H1 (cell line): ENCODE measurements at regions not wholly inside any gene's neighbourhood (a gene's known extent, or its start where the extent isn't known, plus 50 kb on each side); places are given as distances from the start of the nearest gene placed in this dataset.

Experiments
- CTCF ChIA-PET: fragments of 300-600 bp; sonication (Branson Sonifier 250); formaldehyde crosslinking; loops from one replicate; lab custom pipeline; 2021; ENCODE audit not compliant: partially characterized antibody; lab: Charles Lee
- POLR2A ChIA-PET: fragments of 300-600 bp; sonication (Branson Sonifier 250); formaldehyde crosslinking; loops from one replicate; lab custom pipeline; 2021; ENCODE audit warnings: inconsistent platforms; ENCODE audit not compliant: partially characterized antibody; lab: Charles Lee
- DNase-seq, 2 experiments: peaks; one replicate each; pipeline versions ENCODE4 v3.0.0 to v3.0.0-alpha.2; 2010 to 2022; ENCODE audit warnings: low spot score in 2 of 2, low read depth in 1 of 2, mixed read lengths in 1 of 2
- FAIRE-seq: peaks from 2 replicates; lab custom pipeline; 2011; peaks lifted over from hg19 to GRCh38; lab: Jason Lieb, UNC
- H2AFZ ChIP-seq: 2 replicates; pipeline ENCODE4 v1.8.1; 2012; ENCODE audit warnings: low read length, inconsistent platforms
- H2AK5ac ChIP-seq: 2 replicates; pipeline ENCODE4 v1.6.1; 2013; ENCODE audit warnings: low read depth, low read length
- H2BK120ac ChIP-seq: replicated peaks from 2 replicates; pipeline ENCODE3; 2013; ENCODE audit warnings: low read depth, low read length, inconsistent platforms
- H2BK12ac ChIP-seq: 2 replicates; pipeline ENCODE4 v1.6.1; 2013; ENCODE audit warnings: low read depth, low read length
- H2BK15ac ChIP-seq: 2 replicates; pipeline ENCODE4 v1.6.1; 2013; ENCODE audit warnings: low read length
- H2BK20ac ChIP-seq: 2 replicates; pipeline ENCODE4 v1.6.1; 2013; ENCODE audit warnings: low read length
- H2BK5ac ChIP-seq: 2 replicates; pipeline ENCODE4 v1.6.1; 2013; ENCODE audit warnings: low read depth, low read length
- H3K14ac ChIP-seq: 2 replicates; pipeline ENCODE4 v1.6.1; 2013; ENCODE audit warnings: inconsistent platforms; ENCODE audit not compliant: insufficient read length
- H3K18ac ChIP-seq: 2 replicates; pipeline ENCODE4 v1.6.1; 2013; ENCODE audit warnings: low read length; ENCODE audit errors: extremely low read depth
- H3K23ac ChIP-seq: 2 replicates; pipeline ENCODE4 v1.6.1; 2013; ENCODE audit warnings: inconsistent platforms; ENCODE audit not compliant: insufficient read length
- H3K23me2 ChIP-seq: 2 replicates; pipeline ENCODE4 v1.6.1; 2013; ENCODE audit warnings: low read depth, low read length
- H3K27ac ChIP-seq: 2 replicates; pipeline ENCODE4 v1.6.1; 2011; ENCODE audit warnings: low read depth, low read length, inconsistent platforms
- H3K27me3 ChIP-seq, 4 experiments: replicated peaks in 1 of 4; 1 replicate in 1 of 4; 2 replicates in 3 of 4; pipeline versions ENCODE4 v1.6.1 to v1.8.1; 2011 to 2013; ENCODE audit warnings: low read length in 3 of 4, mild to moderate bottlenecking in 3 of 4, inconsistent platforms in 2 of 4, mixed read lengths in 2 of 4, moderate library complexity in 1 of 4; ENCODE audit not compliant: control insufficient read depth in 3 of 4, insufficient read depth in 3 of 4; ENCODE audit errors: extremely low read depth in 1 of 4
- H3K36me3 ChIP-seq, 4 experiments: 2 replicates each; pipeline versions ENCODE4 v1.6.1 to v1.8.1; 2011 to 2013; ENCODE audit warnings: mild to moderate bottlenecking in 4 of 4, low read length in 3 of 4, moderate library complexity in 2 of 4, control low read depth in 1 of 4, inconsistent platforms in 1 of 4; ENCODE audit not compliant: insufficient read depth in 4 of 4, control insufficient read depth in 2 of 4
- H3K4ac ChIP-seq: replicated peaks from 2 replicates; pipeline ENCODE3; 2013; ENCODE audit warnings: low read length, low read depth, mixed read lengths, inconsistent platforms; ENCODE audit not compliant: insufficient read length
- H3K4me1 ChIP-seq, 4 experiments: replicated peaks in 1 of 4; 1 replicate in 1 of 4; 2 replicates in 3 of 4; pipeline versions ENCODE4 v1.6.1 to v1.8.1; 2011 to 2013; ENCODE audit warnings: low read length in 3 of 4, inconsistent platforms in 2 of 4, mixed read lengths in 1 of 4; ENCODE audit not compliant: insufficient read depth in 4 of 4, control insufficient read depth in 3 of 4
- H3K4me2 ChIP-seq, 2 experiments: 2 replicates each; pipeline versions ENCODE4 v1.6.1 to v1.8.1; 2011 to 2013; ENCODE audit warnings: low read depth in 2 of 2, low read length in 2 of 2, control low read depth in 1 of 2, inconsistent platforms in 1 of 2, mild to moderate bottlenecking in 1 of 2; ENCODE audit not compliant: insufficient read depth in 1 of 2
- H3K4me3 ChIP-seq, 4 experiments: fragments of 200-600, 300-600 bp in 1 of 4; sonication (generic), shearing (Covaris generic), sonication (Bioruptor Twin) in 1 of 4; 2 replicates each; pipeline versions ENCODE4 v1.5.1 to v1.8.1; 2011 to 2016; ENCODE audit warnings: low read length in 4 of 4, low read depth in 3 of 4, control low read depth in 2 of 4, inconsistent platforms in 2 of 4, mild to moderate bottlenecking in 2 of 4, mixed read lengths in 1 of 4, moderate library complexity in 1 of 4; ENCODE audit not compliant: insufficient read depth in 2 of 4; ENCODE audit errors: extremely low read depth in 1 of 4
- H3K56ac ChIP-seq: replicated peaks from 2 replicates; pipeline ENCODE3; 2013; ENCODE audit warnings: low read depth, mild to moderate bottlenecking, mixed read lengths, low read length, inconsistent platforms; ENCODE audit not compliant: insufficient read length
- H3K79me1 ChIP-seq: 2 replicates; pipeline ENCODE4 v1.6.1; 2013; ENCODE audit warnings: low read depth, low read length, control low read depth
- H3K79me2 ChIP-seq, 2 experiments: 2 replicates each; pipeline versions ENCODE4 v1.6.1 to v1.8.1; 2012 to 2013; ENCODE audit warnings: low read length in 2 of 2, mild to moderate bottlenecking in 2 of 2, inconsistent platforms in 1 of 2; ENCODE audit not compliant: insufficient read depth in 2 of 2, control insufficient read depth in 1 of 2
- H3K9ac ChIP-seq, 4 experiments: replicated peaks in 1 of 4; 1 replicate in 1 of 4; 2 replicates in 3 of 4; pipeline versions ENCODE4 v1.6.1 to v1.8.1; 2011 to 2013; ENCODE audit warnings: low read depth in 3 of 4, low read length in 3 of 4, control low read depth in 2 of 4, mild to moderate bottlenecking in 2 of 4, moderate library complexity in 2 of 4, inconsistent platforms in 1 of 4; ENCODE audit errors: extremely low read depth in 1 of 4
- H3K9me3 ChIP-seq, 2 experiments: 2 replicates each; pipeline versions ENCODE4 v1.6.1 to v1.8.1; 2012 to 2013; ENCODE audit warnings: mild to moderate bottlenecking in 2 of 2, moderate library complexity in 2 of 2, control low read depth in 1 of 2, inconsistent platforms in 1 of 2, low read depth in 1 of 2, low read length in 1 of 2, mixed read lengths in 1 of 2; ENCODE audit not compliant: insufficient read depth in 2 of 2
- H4K20me1 ChIP-seq, 2 experiments: replicated peaks in 1 of 2; 2 replicates each; pipeline versions ENCODE3 to v1.8.1; 2011 to 2013; ENCODE audit warnings: inconsistent platforms in 2 of 2, low read length in 2 of 2, mild to moderate bottlenecking in 1 of 2; ENCODE audit not compliant: insufficient read depth in 2 of 2, control insufficient read depth in 1 of 2
- H4K5ac ChIP-seq: 2 replicates; pipeline ENCODE4 v1.6.1; 2013; ENCODE audit warnings: low read length, low read depth, mixed read lengths, inconsistent platforms; ENCODE audit not compliant: insufficient read length
- H4K8ac ChIP-seq: 2 replicates; pipeline ENCODE4 v1.8.0; 2013; ENCODE audit warnings: mild to moderate bottlenecking, moderate library complexity, low read length, inconsistent platforms; ENCODE audit not compliant: insufficient read depth; ENCODE audit errors: extremely low read depth
- H4K91ac ChIP-seq: replicated peaks from 2 replicates; pipeline ENCODE3; 2013; ENCODE audit warnings: low read length, mixed read lengths, inconsistent platforms; ENCODE audit not compliant: insufficient read length
- CBX8 ChIP-seq: fragments of 300-800, 300-1000 bp; sonication (generic); IDR thresholded peaks from 2 replicates; pipeline ENCODE4 v1.7.1; 2016; ENCODE audit warnings: low read depth, low read length, borderline replicate concordance
- CEBPB ChIP-seq: IDR thresholded peaks from 2 replicates; pipeline ENCODE4 v1.6.1; 2012; ENCODE audit warnings: low read depth, low read length
- EZH2 ChIP-seq: fragments of 200-600 bp; sonication (generic); IDR thresholded peaks from 2 replicates; pipeline ENCODE4 v1.7.1; 2012; ENCODE audit warnings: low read depth, mild to moderate bottlenecking, moderate library complexity, low read length, inconsistent platforms; ENCODE audit not compliant: severe bottlenecking
- HDAC2 ChIP-seq, 2 experiments: fragments of 300-600 bp in 1 of 2; sonication (generic) in 1 of 2; IDR thresholded peaks; 2 replicates each; pipeline ENCODE4 v1.6.1; 2011 to 2012; ENCODE audit warnings: low read depth in 2 of 2, low read length in 2 of 2, mild to moderate bottlenecking in 2 of 2, moderate library complexity in 2 of 2, borderline replicate concordance in 1 of 2, inconsistent platforms in 1 of 2
- HDAC6 ChIP-seq: IDR thresholded peaks from one replicate; pipeline ENCODE4 v1.7.1; 2012; ENCODE audit warnings: low read depth, mild to moderate bottlenecking, inconsistent platforms, low read length, moderate library complexity
- POLR2A ChIP-seq, 2 experiments: IDR thresholded peaks; 1 replicate in 1 of 2; 2 replicates in 1 of 2; pipeline ENCODE4 v1.6.1; 2011; ENCODE audit warnings: low read depth in 2 of 2, low read length in 2 of 2, mild to moderate bottlenecking in 2 of 2; ENCODE audit errors: control extremely low read depth in 1 of 2
- RFX5 ChIP-seq: IDR thresholded peaks from 2 replicates; pipeline ENCODE4 v1.6.1; 2011; ENCODE audit warnings: low read depth, low read length, improper control_type of control experiment, borderline replicate concordance
- RNF2 ChIP-seq: fragments of 200-900, 300-1000 bp; sonication (generic); IDR thresholded peaks from 2 replicates; pipeline ENCODE4 v1.7.1; 2016; ENCODE audit warnings: borderline replicate concordance, low read depth, mild to moderate bottlenecking, antibody characterized with exemption, low read length; ENCODE audit not compliant: poor library complexity, severe bottlenecking; ENCODE audit errors: missing control alignments
- WGBS, 2 experiments: shearing (Covaris generic) in 1 of 2; methylation state at CpG; one replicate each; pipeline versions ENCODE4 v1.1.6 to v1.1.7; 2013 to 2015; ENCODE audit warnings: low lambda C conversion rate in 2 of 2, mixed read lengths in 2 of 2, inconsistent platforms in 1 of 2, low coverage in 1 of 2, missing lambda C conversion rate in 1 of 2; ENCODE audit not compliant: insufficient replicate concordance in 2 of 2, insufficient coverage in 1 of 2, insufficient read length in 1 of 2; ENCODE audit errors: extremely low coverage in 1 of 2, missing lambda C conversion rate in 1 of 2; 5-methylcytosine and 5-hydroxymethylcytosine counted together

DNA sequence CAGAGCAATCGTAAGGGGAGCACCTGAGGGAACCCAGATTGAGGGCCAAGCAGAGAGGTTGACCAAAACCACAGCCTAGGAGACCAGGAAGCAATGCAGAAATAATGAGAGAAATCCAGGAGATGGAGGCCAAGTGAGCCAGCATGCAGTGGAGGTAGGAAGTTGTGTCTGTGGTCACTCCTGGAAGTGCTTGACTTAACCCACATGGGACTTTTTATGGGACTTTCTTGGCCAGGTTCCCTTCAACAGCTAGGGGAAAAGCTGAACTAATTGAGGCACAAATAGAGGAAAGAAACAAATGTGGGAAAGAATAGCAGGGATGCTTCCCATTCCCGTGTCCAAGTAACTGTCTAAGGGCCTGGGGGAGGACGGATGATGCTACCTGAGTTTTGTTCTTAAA, 293.2 kb upstream of the CLINT1 start:
- H3K79me2 ChIP-seq = no peaks in the 10 kb centered on the region
- CTCF ChIA-PET = interaction anchor here (1.5 kb wide), 1 partner anchor 10 kb away, joined by 3 read pairs; no protein-coding TSS in a partner anchor
- no peaks in the 10 kb centered on the region for H3K4me1 ChIP-seq
- H4K8ac ChIP-seq = no peak overlapping the region
- no peak overlapping the region for H3K23ac ChIP-seq
- peaks cover 2% of the 10 kb centered on the region; the same call in 1 of the 2 replicates for H3K23me2 ChIP-seq
- H3K36me3 ChIP-seq = no peaks in the 10 kb centered on the region
- 89% methylated on average over 3 of the region's 3 CpGs; no CpG with 5 or more reads in 1 of the 2 experiments for WGBS, 2 experiments
- FAIRE-seq (no peak), DNase-seq (no peak)
- no peak overlapping the region for H2BK15ac ChIP-seq
- H4K20me1 ChIP-seq = no peaks in the 10 kb centered on the region
- no peak overlapping the region for H2BK20ac ChIP-seq
- no peak overlapping the region for H2BK12ac ChIP-seq
- no peak overlapping the region for H3K9ac ChIP-seq
- TF ChIP-seq HDAC6 (no peak), EZH2 (no peak), POLR2A (IDR thresholded peaks at IDR 0.05; ENCODE audit: control extremely low read depth in 1 of 2, low read depth in 2 of 2, low read length in 2 of 2) (no peak), CEBPB (no peak), RFX5 (no peak), HDAC2 (IDR thresholded peaks at IDR 0.05; ENCODE audit: borderline replicate concordance in 1 of 2, low read depth in 2 of 2, low read length in 2 of 2) (no peak), RNF2 (no peak), CBX8 (no peak)
- H3K14ac ChIP-seq = no peak overlapping the region
- H2AK5ac ChIP-seq = no peak overlapping the region
- H3K18ac ChIP-seq = no peak overlapping the region
- H3K27ac ChIP-seq = no peak overlapping the region
- H3K9me3 ChIP-seq = no peaks in the 10 kb centered on the region
- no peaks in the 10 kb centered on the region for H3K27me3 ChIP-seq
- no peak overlapping the region for H3K56ac ChIP-seq
- H2BK120ac ChIP-seq = no peak overlapping the region
- H4K5ac ChIP-seq = no peak overlapping the region
- no peak overlapping the region for H4K91ac ChIP-seq
- no peak overlapping the region for H3K4me3 ChIP-seq
- no peaks in the 10 kb centered on the region for H3K79me1 ChIP-seq
- no peak overlapping the region for H3K4ac ChIP-seq
- H2AFZ ChIP-seq = no peak overlapping the region
- H3K4me2 ChIP-seq = no peak overlapping the region
- no peak overlapping the region for H2BK5ac ChIP-seq
- POLR2A ChIA-PET = no interaction called here
